ENCODE measurements at regions not wholly inside any gene's neighbourhood (a gene's known extent, or its start where the extent isn't known, plus 50 kb on each side); places are given as distances from the start of the nearest gene placed in this dataset.

- no peak overlapping the region for H4K8ac ChIP-seq (replicated peaks; ENCODE audit: insufficient read length, low read depth, low read length)
Observed at GRCh38 chr11:87870086-87870485, 305.2 kb downstream of the RAB38 start.

More at GRCh38 chr11:87870086-87870485, 305.2 kb downstream of the RAB38 start:
- WGBS (ENCODE audit: extremely low coverage, insufficient read length, low lambda C conversion rate): no CpG with 5 or more reads among the region's 2 CpGs
- H2BK20ac ChIP-seq (ENCODE audit: low read depth, low read length, poor library complexity, severe bottlenecking): no peak overlapping the region
- H3K18ac ChIP-seq (ENCODE audit: insufficient read length, low read depth, low read length): no peak overlapping the region
- no peak overlapping the region for H3K9ac ChIP-seq (ENCODE audit: extremely low read depth, insufficient read length, low read length)
- H3K27me3 Mint-ChIP-seq (ENCODE audit: low read depth): no peaks in the 10 kb centered on the region
- no peak overlapping the region for H3K56ac ChIP-seq (ENCODE audit: insufficient read length, low read depth, low read length)
- H3K4me3 Mint-ChIP-seq: no peak overlapping the region
- H2BK120ac ChIP-seq (ENCODE audit: low read depth, low read length, poor library complexity, severe bottlenecking): no peak overlapping the region
- no peak overlapping the region for H4K5ac ChIP-seq (ENCODE audit: insufficient read length, low read depth, low read length)
- H3K4me1 ChIP-seq (ENCODE audit: insufficient read depth, low read length): no peaks in the 10 kb centered on the region
- no peak overlapping the region for H2BK12ac ChIP-seq (ENCODE audit: insufficient read length, low read depth, low read length)
- no peaks in the 10 kb centered on the region for H3K36me3 Mint-ChIP-seq (ENCODE audit: insufficient read depth in 1 of 3, low read depth in 3 of 3)
- TF ChIP-seq, protein P1, sequence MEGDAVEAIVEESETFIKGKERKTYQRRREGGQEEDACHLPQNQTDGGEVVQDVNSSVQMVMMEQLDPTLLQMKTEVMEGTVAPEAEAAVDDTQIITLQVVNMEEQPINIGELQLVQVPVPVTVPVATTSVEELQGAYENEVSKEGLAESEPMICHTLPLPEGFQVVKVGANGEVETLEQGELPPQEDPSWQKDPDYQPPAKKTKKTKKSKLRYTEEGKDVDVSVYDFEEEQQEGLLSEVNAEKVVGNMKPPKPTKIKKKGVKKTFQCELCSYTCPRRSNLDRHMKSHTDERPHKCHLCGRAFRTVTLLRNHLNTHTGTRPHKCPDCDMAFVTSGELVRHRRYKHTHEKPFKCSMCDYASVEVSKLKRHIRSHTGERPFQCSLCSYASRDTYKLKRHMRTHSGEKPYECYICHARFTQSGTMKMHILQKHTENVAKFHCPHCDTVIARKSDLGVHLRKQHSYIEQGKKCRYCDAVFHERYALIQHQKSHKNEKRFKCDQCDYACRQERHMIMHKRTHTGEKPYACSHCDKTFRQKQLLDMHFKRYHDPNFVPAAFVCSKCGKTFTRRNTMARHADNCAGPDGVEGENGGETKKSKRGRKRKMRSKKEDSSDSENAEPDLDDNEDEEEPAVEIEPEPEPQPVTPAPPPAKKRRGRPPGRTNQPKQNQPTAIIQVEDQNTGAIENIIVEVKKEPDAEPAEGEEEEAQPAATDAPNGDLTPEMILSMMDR (conservative IDR thresholded peaks at IDR 0.05): no peak
- no peak overlapping the region for H2AFZ ChIP-seq (ENCODE audit: low read length)
- H2BK15ac ChIP-seq (ENCODE audit: low read depth, low read length): no peak overlapping the region
- no peaks in the 10 kb centered on the region for H3K4me1 Mint-ChIP-seq
- no peak overlapping the region for H3K4ac ChIP-seq (ENCODE audit: low read depth, low read length)
- H4K20me1 ChIP-seq (ENCODE audit: control insufficient read depth, insufficient read depth, insufficient read length): no peaks in the 10 kb centered on the region
- no peak overlapping the region for H3K4me2 ChIP-seq (ENCODE audit: insufficient read depth, insufficient read length, low read length)
- H4K91ac ChIP-seq (ENCODE audit: insufficient read length, low read depth, low read length): no peak overlapping the region
- H3K27ac ChIP-seq (ENCODE audit: insufficient read length, low read depth, low read length): no peak overlapping the region
- no peak overlapping the region for H3K27ac Mint-ChIP-seq
- H3T11ph ChIP-seq (ENCODE audit: low read length): no peak overlapping the region
- no peak overlapping the region for H2AK5ac ChIP-seq (ENCODE audit: insufficient read length, low read length)
- H2BK5ac ChIP-seq (ENCODE audit: insufficient read length, low read length): no peak overlapping the region
- no peaks in the 10 kb centered on the region for H3K23me2 ChIP-seq (ENCODE audit: insufficient read length, low read depth, low read length, poor library complexity, severe bottlenecking)
- no peaks in the 10 kb centered on the region for H3K9me3 ChIP-seq (ENCODE audit: control insufficient read depth, low read depth, low read length)
- no peak overlapping the region for H3K14ac ChIP-seq (ENCODE audit: insufficient read depth, low read length)
- no peaks in the 10 kb centered on the region for H3K9me3 Mint-ChIP-seq
- no peaks in the 10 kb centered on the region for H3K79me2 ChIP-seq (ENCODE audit: insufficient read depth, low read length)
- no peak for DNase-seq
- no peaks in the 10 kb centered on the region for H3K27me3 ChIP-seq (ENCODE audit: insufficient read depth, low read length)
- H3K79me1 ChIP-seq (ENCODE audit: insufficient read depth, low read depth, low read length, poor library complexity, severe bottlenecking): no peaks in the 10 kb centered on the region
- no peak overlapping the region for H3K23ac ChIP-seq (ENCODE audit: insufficient read length, low read depth, low read length)

Data from H9 (cell line).